ENCODE measurements at regions not wholly inside any gene's neighbourhood (a gene's known extent, or its start where the extent isn't known, plus 50 kb on each side); places are given as distances from the start of the nearest gene placed in this dataset.

DNA sequence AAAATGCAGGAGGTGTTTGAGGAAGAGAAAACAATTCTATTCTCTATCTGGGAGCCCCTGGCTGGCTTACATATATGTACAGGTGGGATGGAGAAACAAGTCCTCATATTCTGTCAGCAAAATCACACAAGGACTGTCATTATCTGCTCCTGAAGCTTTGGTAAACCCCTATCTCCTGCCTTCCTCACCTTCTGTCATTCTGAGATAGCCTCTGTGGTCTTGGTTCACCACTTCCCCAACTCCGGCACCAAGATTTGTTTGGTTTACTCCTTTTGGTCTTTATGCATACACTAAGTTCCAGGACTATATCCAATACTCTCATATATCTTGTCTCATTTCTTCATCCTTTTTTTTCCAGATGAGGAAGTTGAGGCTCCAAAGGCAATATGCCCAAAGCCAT, 551.1 kb downstream of the PLPP3 start:
- H3F3A ChIP-seq (ENCODE audit: low read depth): no peaks in the 10 kb centered on the region

DNA sequence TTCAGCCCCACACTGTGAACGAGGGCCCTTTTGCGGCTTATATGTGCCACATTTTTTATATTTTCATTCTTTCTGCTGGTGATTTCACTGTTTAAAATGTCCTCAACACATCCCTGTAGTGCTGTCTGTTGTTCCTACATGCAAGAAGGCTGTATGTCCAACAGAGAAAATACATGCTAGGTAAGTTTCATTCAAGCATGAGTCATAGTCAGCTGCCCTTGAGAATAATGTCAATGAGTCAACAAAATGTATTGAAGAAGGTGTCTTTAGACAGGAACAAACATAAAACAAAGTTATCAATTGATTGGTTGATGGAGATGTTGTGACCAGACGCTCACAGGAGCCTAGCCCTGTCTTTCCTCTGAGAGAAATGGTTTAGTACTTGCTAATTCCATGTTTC, 553.4 kb downstream of the PLPP3 start:
- Histone ChIP-seq H3K79me2 (ENCODE audit: insufficient read depth, low read length) (no peaks in the 10 kb centered on the region), H3F3A (ENCODE audit: low read depth) (no peaks in the 10 kb centered on the region), H3K9ac (ENCODE audit: low read depth, low read length, poor library complexity, severe bottlenecking) (no peak overlapping the region), H3K4me3 (ENCODE audit: low read length, poor library complexity, severe bottlenecking) (no peak overlapping the region), H3K4me1 (ENCODE audit: insufficient read depth, low read length, poor library complexity, severe bottlenecking) (no peaks in the 10 kb centered on the region), H2AFZ (ENCODE audit: low read length) (no peak overlapping the region), H3K36me3 (ENCODE audit: insufficient read depth, low read length) (no peaks in the 10 kb centered on the region), H3K27me3 (ENCODE audit: insufficient read depth, low read length, poor library complexity, severe bottlenecking) (no peaks in the 10 kb centered on the region), H3K9me3 (ENCODE audit: insufficient read depth, low read depth, low read length) (no peaks in the 10 kb centered on the region), H4K20me1 (ENCODE audit: insufficient read depth, low read length, poor library complexity, severe bottlenecking) (no peaks in the 10 kb centered on the region), H3K4me2 (ENCODE audit: low read depth, low read length, poor library complexity, severe bottlenecking) (no peak overlapping the region), H3K9me2 (replicated peaks; ENCODE audit: low read depth, low read length) (no peaks in the 10 kb centered on the region)
- TF ChIP-seq EZH2phosphoT487 (IDR thresholded peaks at IDR 0.05; ENCODE audit: borderline replicate concordance): no peak
- TF ChIP-seq, protein P1, sequence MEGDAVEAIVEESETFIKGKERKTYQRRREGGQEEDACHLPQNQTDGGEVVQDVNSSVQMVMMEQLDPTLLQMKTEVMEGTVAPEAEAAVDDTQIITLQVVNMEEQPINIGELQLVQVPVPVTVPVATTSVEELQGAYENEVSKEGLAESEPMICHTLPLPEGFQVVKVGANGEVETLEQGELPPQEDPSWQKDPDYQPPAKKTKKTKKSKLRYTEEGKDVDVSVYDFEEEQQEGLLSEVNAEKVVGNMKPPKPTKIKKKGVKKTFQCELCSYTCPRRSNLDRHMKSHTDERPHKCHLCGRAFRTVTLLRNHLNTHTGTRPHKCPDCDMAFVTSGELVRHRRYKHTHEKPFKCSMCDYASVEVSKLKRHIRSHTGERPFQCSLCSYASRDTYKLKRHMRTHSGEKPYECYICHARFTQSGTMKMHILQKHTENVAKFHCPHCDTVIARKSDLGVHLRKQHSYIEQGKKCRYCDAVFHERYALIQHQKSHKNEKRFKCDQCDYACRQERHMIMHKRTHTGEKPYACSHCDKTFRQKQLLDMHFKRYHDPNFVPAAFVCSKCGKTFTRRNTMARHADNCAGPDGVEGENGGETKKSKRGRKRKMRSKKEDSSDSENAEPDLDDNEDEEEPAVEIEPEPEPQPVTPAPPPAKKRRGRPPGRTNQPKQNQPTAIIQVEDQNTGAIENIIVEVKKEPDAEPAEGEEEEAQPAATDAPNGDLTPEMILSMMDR (conservative IDR thresholded peaks at IDR 0.05; ENCODE audit: low read length): no peak

More for the DNA sequence above, 551.1 kb downstream of the PLPP3 start:
- Histone ChIP-seq H3K9me3 (ENCODE audit: insufficient read depth, low read depth, low read length) (no peaks in the 10 kb centered on the region), H3K36me3 (ENCODE audit: insufficient read depth, low read length) (no peaks in the 10 kb centered on the region), H3K9me2 (replicated peaks; ENCODE audit: low read depth, low read length) (no peaks in the 10 kb centered on the region), H3K27me3 (ENCODE audit: insufficient read depth, low read length, poor library complexity, severe bottlenecking) (no peaks in the 10 kb centered on the region), H3K4me2 (ENCODE audit: low read depth, low read length, poor library complexity, severe bottlenecking) (no peak overlapping the region), H2AFZ (ENCODE audit: low read length) (no peak overlapping the region), H4K20me1 (ENCODE audit: insufficient read depth, low read length, poor library complexity, severe bottlenecking) (no peaks in the 10 kb centered on the region), H3K4me1 (ENCODE audit: insufficient read depth, low read length, poor library complexity, severe bottlenecking) (no peaks in the 10 kb centered on the region), H3K4me3 (ENCODE audit: low read length, poor library complexity, severe bottlenecking) (no peak overlapping the region), H3K79me2 (ENCODE audit: insufficient read depth, low read length) (no peaks in the 10 kb centered on the region), H3K9ac (ENCODE audit: low read depth, low read length, poor library complexity, severe bottlenecking) (no peak overlapping the region)
- TF ChIP-seq EZH2phosphoT487 (IDR thresholded peaks at IDR 0.05; ENCODE audit: borderline replicate concordance): no peak
- TF ChIP-seq, protein P1 (conservative IDR thresholded peaks at IDR 0.05; ENCODE audit: low read length): no peak

DNA sequence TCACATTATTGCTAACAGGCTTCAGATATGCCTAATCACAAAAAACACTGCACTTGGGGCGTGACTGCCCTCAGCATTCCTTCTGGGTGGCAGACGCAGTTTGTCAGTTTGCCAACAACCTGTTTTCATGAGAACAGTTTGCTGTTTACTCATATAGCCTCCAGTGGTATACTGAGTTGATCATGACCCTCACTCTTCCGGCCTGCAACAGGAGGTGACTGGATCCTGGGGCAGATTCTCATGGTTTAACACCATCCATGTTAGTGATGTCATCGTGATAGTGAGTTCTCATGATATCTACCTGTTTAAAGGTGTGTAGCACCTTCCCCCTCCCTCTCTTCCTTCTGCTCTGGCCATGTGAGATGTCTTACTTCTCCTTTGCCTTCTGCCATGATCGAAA, 555.2 kb downstream of the PLPP3 start:
- no peak overlapping the region for H2AFZ ChIP-seq (ENCODE audit: low read length)
- no peaks in the 10 kb centered on the region for H3K4me1 ChIP-seq (ENCODE audit: insufficient read depth, low read length, poor library complexity, severe bottlenecking)
- H3F3A ChIP-seq (ENCODE audit: low read depth): no peaks in the 10 kb centered on the region
- H3K36me3 ChIP-seq (ENCODE audit: insufficient read depth, low read length): no peaks in the 10 kb centered on the region
- H3K27me3 ChIP-seq (ENCODE audit: insufficient read depth, low read length, poor library complexity, severe bottlenecking): no peaks in the 10 kb centered on the region
- H3K9ac ChIP-seq (ENCODE audit: low read depth, low read length, poor library complexity, severe bottlenecking): no peak overlapping the region
- TF ChIP-seq EZH2phosphoT487 (IDR thresholded peaks at IDR 0.05; ENCODE audit: borderline replicate concordance): no peak
- TF ChIP-seq, protein P1 (conservative IDR thresholded peaks at IDR 0.05; ENCODE audit: low read length): no peak
- no peak overlapping the region for H3K4me2 ChIP-seq (ENCODE audit: low read depth, low read length, poor library complexity, severe bottlenecking)
- H3K9me3 ChIP-seq (ENCODE audit: insufficient read depth, low read depth, low read length): no peaks in the 10 kb centered on the region
- H3K4me3 ChIP-seq (ENCODE audit: low read length, poor library complexity, severe bottlenecking): no peak overlapping the region
- H3K79me2 ChIP-seq (ENCODE audit: insufficient read depth, low read length): no peaks in the 10 kb centered on the region
- H4K20me1 ChIP-seq (ENCODE audit: insufficient read depth, low read length, poor library complexity, severe bottlenecking): no peaks in the 10 kb centered on the region
- no peaks in the 10 kb centered on the region for H3K9me2 ChIP-seq (replicated peaks; ENCODE audit: low read depth, low read length)

Data from Loucy (cell line).